ENCODE measurements at regions not wholly inside any gene's neighbourhood (a gene's known extent, or its start where the extent isn't known, plus 50 kb on each side); places are given as distances from the start of the nearest gene placed in this dataset.
"Not testable (repeated sequence)": the region's sequence is repeated elsewhere in the genome, so short reads cannot be mapped to it uniquely, and the experiment has no call there.

DNA sequence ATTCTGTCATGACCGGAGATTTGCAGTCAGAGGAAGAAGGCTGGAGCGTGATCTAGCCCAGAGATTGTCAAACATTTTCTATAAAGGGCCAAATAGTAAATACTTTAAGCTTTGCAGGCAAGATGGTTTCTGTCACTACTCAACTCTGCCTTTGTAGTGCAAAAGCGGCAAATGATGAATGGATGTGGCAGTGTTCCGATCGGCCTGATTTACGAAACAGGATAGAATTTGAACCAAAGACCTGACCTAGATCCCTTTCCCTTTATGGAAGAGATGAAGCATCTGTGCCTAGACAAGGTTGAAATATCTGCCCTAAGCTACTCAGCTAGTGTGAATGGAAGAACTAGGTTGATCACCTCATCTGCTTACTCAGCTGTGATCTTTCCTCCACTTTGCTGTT is 209.5 kb downstream of the YTHDC2 start:
- DNase-seq = no peak

DNA sequence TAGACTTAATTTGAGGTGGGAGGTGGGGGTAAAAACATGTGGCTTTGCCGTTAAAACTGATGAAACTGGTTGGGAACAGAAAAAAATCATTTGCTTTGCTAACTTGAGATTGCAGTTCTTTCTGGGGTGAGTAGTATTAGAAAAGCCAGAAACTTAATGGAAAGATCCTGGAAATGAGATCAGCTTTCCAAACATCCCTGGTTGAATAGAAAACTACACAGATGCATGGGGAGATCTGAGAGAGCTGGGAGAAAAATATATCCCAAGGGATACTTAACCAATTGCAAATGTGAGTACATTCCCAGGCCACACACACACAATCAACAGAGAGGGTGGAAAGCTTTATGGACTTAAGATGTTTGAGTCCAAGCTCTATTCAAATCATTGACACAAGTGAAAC is 222.3 kb downstream of the YTHDC2 start:
- no peak for DNase-seq

GRCh38 chr5:113742176-113742575 is 228.7 kb downstream of the YTHDC2 start:
- no peak for DNase-seq

- no peak for DNase-seq
These were observed 229.1 kb downstream of the YTHDC2 start for GRCh38 chr5:113742639-113743038.

DNA sequence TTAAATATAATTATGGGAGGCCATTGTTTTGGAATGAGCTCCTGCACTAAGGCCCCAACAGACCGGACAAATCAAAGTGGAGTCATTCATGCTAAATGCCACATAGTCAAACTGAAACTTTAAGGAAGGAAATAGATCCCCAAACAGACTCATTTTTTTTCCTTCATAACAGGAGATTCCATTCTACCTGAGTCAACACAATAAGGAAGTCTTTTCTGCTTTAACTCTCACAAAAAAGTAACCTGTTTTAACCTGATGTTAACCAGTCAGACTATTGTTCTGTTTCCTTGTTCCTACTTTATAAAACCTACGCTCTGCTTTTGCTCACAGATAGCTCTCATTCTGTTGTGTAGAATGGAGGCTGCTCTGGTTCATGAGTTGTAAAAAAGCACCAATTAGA is 234.9 kb downstream of the YTHDC2 start:
- no peak for DNase-seq

DNA sequence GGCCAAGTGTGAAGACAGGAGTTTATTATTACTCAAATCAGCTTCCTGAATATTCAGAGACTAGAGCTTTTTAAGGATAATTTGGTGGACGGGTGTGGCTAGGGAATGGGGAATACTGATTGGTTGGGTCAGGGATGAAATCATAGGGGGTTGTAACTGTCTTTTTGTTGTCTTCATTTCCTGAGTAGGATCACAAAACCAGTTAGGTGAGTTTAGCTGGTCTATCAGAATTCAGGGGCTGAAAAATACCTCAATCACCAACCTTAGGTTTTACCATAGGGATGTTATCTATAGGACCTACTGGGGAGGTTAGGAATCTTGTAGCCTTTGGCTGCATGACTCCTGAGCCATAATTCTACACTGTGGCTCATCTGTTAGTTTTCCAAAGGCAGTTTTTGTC is 235.8 kb downstream of the YTHDC2 start:
- no peak for DNase-seq

- not testable (repeated sequence) for DNase-seq
These were observed 239.7 kb downstream of the YTHDC2 start for GRCh38 chr5:113753182-113753581.

- DNase-seq = no peak
These were observed 242.0 kb downstream of the YTHDC2 start for GRCh38 chr5:113755516-113755915.

GRCh38 chr5:113757508-113757907 is 244.0 kb downstream of the YTHDC2 start:
- no peak for DNase-seq

DNA sequence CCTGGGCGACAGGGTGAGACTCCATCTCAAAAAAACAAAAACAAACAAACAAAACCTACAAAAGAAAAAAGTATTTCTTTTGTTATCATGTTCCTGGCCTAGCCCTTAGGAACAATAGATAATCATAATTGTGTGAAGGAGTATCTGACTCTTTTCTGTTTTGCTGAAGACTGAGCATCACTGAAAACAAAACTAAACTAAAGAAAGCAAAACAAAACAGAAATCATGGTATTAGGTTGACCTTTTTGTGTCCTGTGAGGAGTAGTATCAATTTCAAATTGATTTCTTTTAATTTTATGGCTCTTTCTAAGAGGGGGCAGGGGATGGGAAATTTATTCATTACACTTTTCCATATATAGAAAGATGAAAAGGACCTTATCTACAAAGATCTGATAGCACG is 246.0 kb downstream of the YTHDC2 start:
- no peak for DNase-seq

GRCh38 chr5:113760486-113760885 is 247.0 kb downstream of the YTHDC2 start:
- no peak for DNase-seq

DNA sequence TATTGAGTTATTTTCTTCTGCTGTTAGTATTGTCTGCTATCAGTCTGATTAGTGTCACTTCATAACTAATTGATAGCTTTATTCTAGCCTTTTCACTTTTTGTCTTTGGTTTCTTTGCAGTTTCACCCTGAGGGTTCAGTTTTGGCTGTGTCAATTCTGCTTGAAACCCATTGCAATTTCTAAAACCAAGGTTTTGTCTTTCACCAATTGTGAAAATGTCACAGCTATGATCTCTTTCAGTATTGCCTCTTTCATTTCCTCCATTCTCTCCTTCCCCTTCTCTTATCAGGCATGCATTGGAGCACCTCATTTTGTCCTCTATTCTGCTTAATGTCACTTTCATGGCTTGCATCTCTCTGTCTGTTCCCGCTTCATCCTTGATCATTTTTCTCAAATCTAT is 248.1 kb downstream of the YTHDC2 start:
- DNase-seq = no peak

DNA sequence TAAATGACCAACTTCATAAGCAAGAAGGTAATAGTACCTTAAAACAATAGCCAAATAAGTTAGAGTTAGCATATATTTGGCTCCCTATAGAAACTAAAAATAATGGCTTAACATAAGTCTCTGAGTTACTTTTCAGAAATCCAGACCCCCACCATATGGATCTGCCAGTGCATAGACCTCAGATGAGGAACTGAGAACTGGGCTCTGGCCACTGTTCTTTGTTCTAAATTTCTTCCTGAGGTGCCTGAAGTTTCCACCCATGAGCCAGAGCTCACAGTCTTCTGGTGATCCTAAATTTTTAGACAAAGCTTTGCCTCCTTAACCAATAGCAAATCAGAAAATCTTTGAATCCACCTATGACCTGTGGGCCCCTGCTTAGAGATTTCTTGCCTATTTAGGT is 250.9 kb downstream of the YTHDC2 start:
- DNase-seq = no peak

DNA sequence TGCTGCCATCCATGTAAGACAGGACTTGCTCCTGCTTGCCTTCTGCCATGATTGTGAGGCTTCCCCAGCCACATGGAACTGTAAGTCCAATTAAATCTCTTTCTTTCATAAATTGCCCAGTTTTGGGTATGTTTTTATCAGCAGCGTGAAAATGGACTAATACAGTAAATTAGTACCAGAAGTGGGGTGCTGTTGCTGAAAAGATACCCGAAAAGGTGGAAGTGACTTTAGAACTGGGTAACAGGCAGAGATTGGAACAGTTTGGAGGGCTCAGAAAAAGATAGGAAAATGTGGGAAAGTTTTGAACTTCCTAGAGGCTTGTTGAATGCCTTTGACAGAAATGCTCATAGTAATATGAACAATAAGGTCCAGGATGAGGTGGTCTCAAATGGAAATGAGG is 253.3 kb downstream of the YTHDC2 start:
- not testable (repeated sequence) for DNase-seq

DNA sequence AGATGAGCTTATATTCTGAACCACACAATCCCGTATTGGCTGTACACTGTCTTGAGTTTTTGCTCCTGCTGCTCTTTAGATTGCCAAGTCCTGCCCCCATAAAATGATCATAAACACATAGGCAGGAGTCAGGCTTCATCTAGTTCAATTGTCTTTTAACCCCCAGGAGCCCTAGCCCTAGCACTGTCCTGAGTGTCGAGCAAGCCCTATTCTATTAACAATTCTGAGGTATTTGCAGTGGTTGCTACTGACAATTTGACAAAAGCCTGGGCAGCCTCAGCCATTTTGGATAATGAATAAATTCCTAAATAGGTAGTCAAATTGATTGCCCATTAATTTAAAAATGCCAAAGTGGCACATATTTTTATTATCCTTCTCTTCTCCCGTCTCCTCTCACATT is 257.2 kb downstream of the YTHDC2 start:
- DNase-seq = no peak

GRCh38 chr5:113771483-113771882 is 258.0 kb downstream of the YTHDC2 start:
- no peak for DNase-seq

DNA sequence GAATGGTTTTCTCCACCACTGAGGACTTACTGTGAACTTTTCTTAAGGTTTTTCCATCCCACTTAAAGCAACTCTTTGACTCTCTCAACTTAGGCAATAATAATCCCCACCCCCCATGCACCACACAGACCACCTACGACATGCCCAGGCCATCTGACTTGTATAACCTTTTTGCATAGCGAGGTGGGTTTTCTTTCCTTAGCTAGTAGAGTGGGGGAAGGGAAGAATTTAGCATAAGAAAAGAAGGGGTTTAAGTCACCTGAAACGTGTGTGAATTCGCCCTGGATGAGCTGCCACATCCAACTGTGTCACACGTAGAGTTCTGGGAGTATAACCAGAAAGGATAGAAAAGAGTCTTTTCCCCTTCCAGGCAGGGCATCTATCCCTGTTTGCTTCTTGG is 262.7 kb downstream of the YTHDC2 start:
- DNase-seq = no peak

- DNase-seq = no peak
These were observed 263.5 kb downstream of the YTHDC2 start for GRCh38 chr5:113776832-113777525.

GRCh38 chr5:113778147-113778546 is 264.7 kb downstream of the YTHDC2 start:
- DNase-seq = no peak

GRCh38 chr5:113788141-113788655 is 274.7 kb downstream of the YTHDC2 start:
- no peak for DNase-seq

GRCh38 chr5:113789769-113790168 is 276.3 kb downstream of the YTHDC2 start:
- no peak for DNase-seq

GRCh38 chr5:113792806-113793205 is 279.3 kb downstream of the YTHDC2 start:
- DNase-seq = no peak

DNA sequence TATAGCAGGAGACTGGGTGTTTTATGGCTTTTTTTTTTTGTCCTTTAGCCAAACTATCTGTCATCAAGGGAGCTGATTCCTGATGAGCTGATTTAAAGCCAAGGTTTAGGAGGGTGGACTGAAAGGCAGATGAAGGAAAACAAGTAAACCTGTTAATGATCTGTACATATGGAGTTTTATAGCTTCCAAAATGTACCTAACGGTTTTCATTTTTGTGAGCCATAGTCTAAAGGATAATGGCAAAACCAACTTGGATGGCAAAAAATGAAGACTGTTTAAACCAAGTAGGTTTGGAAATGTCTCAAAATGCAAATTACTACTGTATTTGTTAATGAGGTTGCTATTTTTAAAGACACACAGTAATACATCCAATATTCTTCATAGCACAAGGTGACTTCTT is 281.5 kb downstream of the YTHDC2 start:
- no peak for DNase-seq

DNA sequence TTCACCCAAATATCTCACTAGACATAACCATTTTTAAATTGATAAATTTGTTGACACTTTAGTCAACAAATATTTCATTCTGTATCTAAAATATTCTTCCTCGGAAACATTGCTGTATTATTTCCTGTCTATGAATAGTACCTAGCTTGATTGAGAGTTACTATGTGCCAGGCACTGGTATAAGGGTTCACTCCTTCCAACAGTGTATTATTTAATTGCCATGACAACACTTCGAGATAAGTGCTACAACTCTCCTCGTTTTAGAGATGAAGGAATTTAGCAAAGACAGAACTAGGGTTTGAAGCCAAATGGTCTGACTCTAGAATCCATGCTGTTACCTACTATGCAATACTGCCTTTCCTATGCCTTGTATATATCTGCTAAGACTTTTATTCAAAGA is 287.2 kb downstream of the YTHDC2 start:
- DNase-seq = no peak

DNA sequence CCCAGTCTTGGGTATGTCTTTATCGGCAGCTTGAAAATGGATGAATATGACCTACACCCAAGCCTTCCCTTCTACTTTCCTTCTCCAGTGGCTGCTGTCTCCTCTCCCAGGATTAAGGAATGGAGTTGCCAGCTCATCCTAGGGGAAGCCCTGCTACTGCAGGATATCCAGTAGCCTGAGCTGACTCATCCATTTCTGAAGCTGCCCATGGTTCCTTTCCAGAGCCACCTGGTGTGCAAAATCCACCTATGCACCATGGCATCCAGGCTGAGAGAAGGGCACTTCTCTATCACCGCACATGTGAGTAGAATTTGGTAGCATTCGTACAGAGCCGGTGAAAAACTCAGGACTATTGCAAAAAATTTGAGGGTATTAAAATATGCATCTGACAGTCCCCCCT is 290.8 kb downstream of the YTHDC2 start:
- DNase-seq = no peak

Measured in activated CD4-positive, alpha-beta T cell treated with anti-CD3 and anti-CD28 coated beads, Interleukin-2, Interleukin-6, amounts not matched to agents 100 ng/mL and 50 ng/mL, durations not matched to agents 16 hours and 8 hours (primary cell).